Mucosa of rectum (tissue), 2 donors: ENCODE measurements at regions not wholly inside any gene's neighbourhood (a gene's known extent, or its start where the extent isn't known, plus 50 kb on each side); places are given as distances from the start of the nearest gene placed in this dataset.

Source experiments
- H3K27ac ChIP-seq, 2 donors: one replicate each; pipeline ENCODE4 v1.7.0; 2013; ENCODE audit warnings: inconsistent platforms in 2 of 2, low read depth in 2 of 2, low read length in 2 of 2
- H3K27me3 ChIP-seq, 2 donors: one replicate each; pipeline ENCODE4 v1.7.0; 2013; ENCODE audit warnings: low read length in 2 of 2; ENCODE audit not compliant: control insufficient read depth in 2 of 2, insufficient read depth in 2 of 2
- H3K36me3 ChIP-seq, 2 donors: one replicate each; pipeline ENCODE4 v1.7.0; 2013; ENCODE audit warnings: low read length in 2 of 2; ENCODE audit not compliant: control insufficient read depth in 2 of 2, insufficient read depth in 2 of 2
- H3K4me1 ChIP-seq, 2 donors: one replicate each; pipeline ENCODE4 v1.7.0; 2013; ENCODE audit warnings: low read length in 2 of 2, mild to moderate bottlenecking in 1 of 2; ENCODE audit not compliant: control insufficient read depth in 2 of 2, insufficient read depth in 2 of 2
- H3K4me3 ChIP-seq, 2 donors: one replicate each; pipeline ENCODE4 v1.7.0; 2013; ENCODE audit warnings: low read length in 2 of 2
- H3K9ac ChIP-seq, 2 donors: one replicate each; pipeline ENCODE4 v1.7.0; 2013; ENCODE audit warnings: low read length in 2 of 2, low read depth in 1 of 2, mild to moderate bottlenecking in 1 of 2
- H3K9me3 ChIP-seq, 2 donors: one replicate each; pipeline ENCODE4 v1.7.0; 2013; ENCODE audit warnings: low read length in 2 of 2; ENCODE audit not compliant: control insufficient read depth in 2 of 2
- donor health status: healthy.
- donor health status: Normal muscosa, but diverticular disease.

DNA sequence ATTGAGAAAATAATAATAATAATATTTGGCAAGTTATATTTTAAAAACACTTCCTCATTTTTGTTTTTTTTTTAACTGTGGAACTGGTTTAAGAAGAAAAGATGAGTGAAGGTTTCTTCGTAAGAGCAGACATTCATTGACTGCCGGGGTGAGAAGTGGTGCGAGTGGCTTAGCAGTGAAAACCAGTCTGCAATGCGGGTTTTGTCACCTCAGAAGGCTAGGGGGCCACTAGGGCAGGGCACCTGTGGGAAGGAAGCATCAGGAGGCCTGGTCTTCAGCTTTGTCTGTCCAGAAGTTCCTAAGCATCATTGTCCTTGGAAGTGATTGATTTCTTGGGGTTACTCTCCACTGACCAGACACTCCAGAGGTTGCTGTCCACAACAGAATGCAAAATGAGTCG lies 339.2 kb downstream of the ZNF326 start:
- H3K4me3 ChIP-seq: no peak overlapping the region
- no peaks in the 10 kb centered on the region for H3K9me3 ChIP-seq
- no peak overlapping the region for H3K27ac ChIP-seq
- H3K36me3 ChIP-seq: no peaks in the 10 kb centered on the region
- no peaks in the 10 kb centered on the region for H3K27me3 ChIP-seq
- H3K4me1 ChIP-seq: no peaks in the 10 kb centered on the region
- no peak overlapping the region for H3K9ac ChIP-seq

DNA sequence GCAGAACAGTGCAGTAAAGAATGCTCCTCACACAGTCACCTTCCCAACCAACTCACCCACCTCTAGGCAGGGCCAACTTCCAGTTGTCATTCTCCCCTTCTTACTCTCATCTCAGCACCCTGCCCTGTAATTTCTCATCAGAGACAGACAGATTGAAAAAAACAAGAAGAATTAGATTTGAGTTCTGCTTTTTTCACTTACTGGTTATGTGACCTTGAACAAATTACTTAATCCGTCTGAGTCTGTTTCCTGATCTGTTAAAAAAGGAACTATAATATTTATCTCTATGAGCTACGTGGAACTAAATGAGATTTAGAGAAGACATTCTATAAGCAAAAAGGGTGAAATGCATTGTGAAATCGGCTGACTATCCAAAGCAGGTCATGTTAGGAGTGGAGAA lies 330.3 kb downstream of the ZNF326 start:
- no peak overlapping the region for H3K27ac ChIP-seq
- H3K36me3 ChIP-seq: no peaks in the 10 kb centered on the region
- no peaks in the 10 kb centered on the region for H3K27me3 ChIP-seq
- H3K4me3 ChIP-seq: no peak overlapping the region
- no peaks in the 10 kb centered on the region for H3K9me3 ChIP-seq
- no peaks in the 10 kb centered on the region for H3K4me1 ChIP-seq
- H3K9ac ChIP-seq: no peak overlapping the region

DNA sequence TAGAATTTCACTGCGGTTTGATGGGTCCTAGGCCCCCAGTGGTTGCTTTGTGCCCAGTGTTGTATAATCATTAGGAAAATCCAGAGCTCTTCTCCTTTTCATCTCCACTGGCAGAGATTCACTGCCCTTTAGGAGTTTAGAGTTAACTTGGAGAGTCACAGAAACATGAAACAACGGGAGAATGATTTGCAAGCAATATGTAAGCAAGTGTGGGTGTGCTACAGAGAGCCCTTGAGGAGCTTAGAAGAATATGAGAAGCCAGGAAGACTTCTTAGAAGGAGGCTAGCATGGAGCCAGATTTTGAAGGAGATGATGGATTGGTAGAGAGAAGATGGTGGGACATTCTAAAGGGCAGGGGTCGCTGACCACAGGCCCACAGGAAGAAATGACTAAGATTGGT lies 327.3 kb downstream of the ZNF326 start:
- Histone ChIP-seq H3K36me3 (no peaks in the 10 kb centered on the region), H3K27me3 (no peaks in the 10 kb centered on the region), H3K4me1 (no peaks in the 10 kb centered on the region), H3K27ac (no peak overlapping the region), H3K9ac (no peak overlapping the region), H3K4me3 (no peak overlapping the region), H3K9me3 (no peaks in the 10 kb centered on the region)

DNA sequence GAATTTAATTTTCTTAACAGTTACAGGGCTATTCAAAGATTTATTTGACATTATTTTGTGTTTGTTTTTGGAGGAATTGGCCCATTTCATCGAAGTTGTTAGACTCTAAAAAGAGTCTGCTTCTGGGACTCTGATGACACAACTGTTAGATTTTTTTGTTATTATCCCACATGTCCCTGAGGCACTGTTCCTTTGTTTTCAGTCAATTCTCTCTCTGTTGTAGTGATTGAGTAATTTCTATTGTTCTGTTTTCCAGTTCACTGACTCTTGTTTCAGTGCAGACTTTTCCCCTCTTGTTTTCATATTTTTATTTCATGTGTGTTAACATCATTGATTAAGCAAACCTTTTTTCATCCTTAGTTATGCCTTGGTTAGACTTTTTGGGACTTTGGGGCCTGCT lies 325.0 kb downstream of the ZNF326 start:
- Histone ChIP-seq H3K27me3 (no peaks in the 10 kb centered on the region), H3K4me1 (no peaks in the 10 kb centered on the region), H3K36me3 (no peaks in the 10 kb centered on the region), H3K27ac (no peak overlapping the region), H3K9me3 (no peaks in the 10 kb centered on the region), H3K9ac (no peak overlapping the region), H3K4me3 (no peak overlapping the region)

DNA sequence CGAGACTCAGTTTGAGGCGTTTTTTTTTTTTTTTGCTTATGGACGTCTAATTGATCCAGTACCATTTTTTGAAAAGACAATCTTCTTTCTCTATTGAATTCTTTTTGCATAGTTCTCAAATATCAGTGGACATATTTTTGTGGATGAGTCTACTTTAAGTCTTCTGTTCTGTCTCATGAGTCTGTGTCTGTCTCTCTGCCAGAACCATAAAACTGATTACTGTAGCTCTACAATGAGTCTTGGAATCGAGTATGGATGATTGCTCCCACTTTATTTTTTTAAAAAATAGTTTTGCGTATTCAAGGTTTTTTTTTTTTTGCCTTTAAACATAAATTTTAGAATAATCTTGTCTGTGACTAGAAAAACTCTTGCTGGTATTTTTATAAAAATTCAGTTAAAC lies 323.5 kb downstream of the ZNF326 start:
- Histone ChIP-seq H3K4me3 (no peak overlapping the region), H3K9me3 (no peaks in the 10 kb centered on the region), H3K36me3 (no peaks in the 10 kb centered on the region), H3K9ac (no peak overlapping the region), H3K4me1 (no peaks in the 10 kb centered on the region), H3K27me3 (no peaks in the 10 kb centered on the region), H3K27ac (no peak overlapping the region)

DNA sequence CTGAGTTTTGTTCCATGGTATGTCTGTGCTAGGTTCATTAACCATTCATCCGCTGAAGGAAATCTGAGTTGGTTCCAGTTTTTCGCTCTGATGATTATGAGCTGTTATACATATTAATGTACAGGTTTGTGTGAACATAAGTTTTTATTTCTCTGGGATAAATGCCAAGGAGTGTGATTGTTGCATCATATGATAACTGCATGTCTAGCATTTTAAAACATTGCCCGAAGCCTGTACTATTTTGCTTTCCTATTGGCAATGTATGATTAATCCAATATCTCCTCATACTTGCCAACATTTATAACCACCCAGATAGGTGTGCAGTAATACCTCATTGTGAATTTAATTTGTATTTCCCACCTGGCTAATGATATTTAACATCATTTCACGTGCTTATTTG lies 322.7 kb downstream of the ZNF326 start:
- Histone ChIP-seq H3K9ac (no peak overlapping the region), H3K27ac (no peak overlapping the region), H3K36me3 (no peaks in the 10 kb centered on the region), H3K9me3 (no peaks in the 10 kb centered on the region), H3K27me3 (no peaks in the 10 kb centered on the region), H3K4me3 (no peak overlapping the region), H3K4me1 (no peaks in the 10 kb centered on the region)

DNA sequence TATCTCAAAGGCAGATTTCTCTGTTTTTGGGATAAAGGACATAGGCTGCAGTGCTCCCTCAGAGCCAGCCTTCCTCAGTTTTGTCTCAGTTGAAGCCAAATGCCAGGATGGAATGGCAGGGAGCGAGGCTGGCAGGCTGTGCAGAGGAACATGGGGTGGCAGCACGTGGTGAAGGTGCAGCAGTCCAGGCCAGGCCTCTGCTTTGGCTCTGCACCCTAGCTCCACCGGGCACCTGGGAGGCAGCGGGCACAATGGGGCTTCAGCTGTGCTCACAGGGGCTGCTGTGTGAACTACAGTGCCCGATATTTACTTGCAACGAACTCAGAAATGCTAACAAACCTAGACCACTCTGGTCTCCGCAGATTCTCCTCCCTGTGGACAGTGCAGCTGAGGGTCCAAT lies 319.6 kb downstream of the ZNF326 start:
- H3K9ac ChIP-seq: no peak overlapping the region
- no peaks in the 10 kb centered on the region for H3K36me3 ChIP-seq
- no peaks in the 10 kb centered on the region for H3K4me1 ChIP-seq
- no peak overlapping the region for H3K27ac ChIP-seq
- no peaks in the 10 kb centered on the region for H3K9me3 ChIP-seq
- H3K27me3 ChIP-seq: no peaks in the 10 kb centered on the region
- H3K4me3 ChIP-seq: no peak overlapping the region

DNA sequence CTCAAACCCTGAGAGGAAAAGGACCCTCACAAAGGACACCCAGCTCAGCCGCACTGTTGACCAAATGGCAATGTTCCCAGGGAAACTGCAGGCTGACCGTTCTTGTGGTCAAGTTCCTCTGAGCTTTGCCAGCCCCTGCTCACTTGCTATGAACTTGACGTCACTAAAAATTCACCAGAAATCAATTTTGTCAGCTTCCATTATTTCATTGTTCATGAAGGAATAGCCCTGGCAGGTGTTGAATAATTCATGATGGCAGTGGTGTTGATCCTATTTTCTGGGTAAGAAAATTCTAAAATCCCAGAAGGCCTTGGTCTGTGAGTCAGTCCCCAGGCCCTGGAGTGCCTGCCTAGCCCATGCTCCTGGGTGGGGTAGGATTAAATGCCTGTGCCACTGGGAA lies 318.9 kb downstream of the ZNF326 start:
- no peak overlapping the region for H3K9ac ChIP-seq
- H3K9me3 ChIP-seq: no peaks in the 10 kb centered on the region
- no peaks in the 10 kb centered on the region for H3K27me3 ChIP-seq
- H3K4me1 ChIP-seq: no peaks in the 10 kb centered on the region
- H3K27ac ChIP-seq: no peak overlapping the region
- H3K4me3 ChIP-seq: no peak overlapping the region
- no peaks in the 10 kb centered on the region for H3K36me3 ChIP-seq

DNA sequence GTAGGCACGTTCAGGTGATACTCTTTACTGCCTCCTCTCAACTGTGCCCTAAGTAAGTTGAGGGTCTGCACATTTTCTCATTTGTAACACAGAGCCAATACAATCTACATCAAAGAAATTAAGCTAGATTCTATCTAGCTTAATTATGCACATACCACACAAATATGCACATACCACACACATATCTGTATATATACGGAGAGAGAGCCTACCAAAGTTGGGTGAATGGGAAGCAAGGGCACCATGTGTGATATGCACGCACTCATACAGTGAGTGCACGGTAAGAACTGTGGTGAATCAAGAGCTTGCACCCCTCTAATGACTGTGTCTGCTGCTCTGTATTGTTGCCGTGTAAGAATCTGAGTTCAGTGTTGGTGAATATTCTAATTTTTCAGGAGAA lies 314.9 kb downstream of the ZNF326 start:
- Histone ChIP-seq H3K36me3 (no peaks in the 10 kb centered on the region), H3K9me3 (no peaks in the 10 kb centered on the region), H3K27me3 (no peaks in the 10 kb centered on the region), H3K9ac (no peak overlapping the region), H3K4me3 (no peak overlapping the region), H3K27ac (no peak overlapping the region), H3K4me1 (no peaks in the 10 kb centered on the region)

DNA sequence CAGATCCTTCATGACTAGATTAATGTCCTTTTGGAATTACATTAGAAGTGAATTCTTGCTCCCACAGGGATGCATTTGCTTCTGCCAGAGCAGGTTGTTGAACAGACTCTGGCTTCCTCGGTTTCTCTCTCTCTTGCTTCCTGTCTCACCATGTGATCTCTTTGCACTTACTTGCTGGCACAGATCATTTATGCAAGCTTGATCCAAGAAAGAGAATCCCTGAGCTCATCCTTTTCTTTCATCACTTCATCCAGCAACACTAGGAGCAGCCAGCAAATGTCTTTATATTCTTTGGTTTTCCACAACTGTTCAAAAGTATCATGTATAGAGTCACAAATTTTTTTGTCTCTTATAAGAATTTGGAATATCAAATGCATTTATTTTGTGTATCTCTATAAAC lies 313.5 kb downstream of the ZNF326 start:
- H3K4me3 ChIP-seq: no peak overlapping the region

DNA sequence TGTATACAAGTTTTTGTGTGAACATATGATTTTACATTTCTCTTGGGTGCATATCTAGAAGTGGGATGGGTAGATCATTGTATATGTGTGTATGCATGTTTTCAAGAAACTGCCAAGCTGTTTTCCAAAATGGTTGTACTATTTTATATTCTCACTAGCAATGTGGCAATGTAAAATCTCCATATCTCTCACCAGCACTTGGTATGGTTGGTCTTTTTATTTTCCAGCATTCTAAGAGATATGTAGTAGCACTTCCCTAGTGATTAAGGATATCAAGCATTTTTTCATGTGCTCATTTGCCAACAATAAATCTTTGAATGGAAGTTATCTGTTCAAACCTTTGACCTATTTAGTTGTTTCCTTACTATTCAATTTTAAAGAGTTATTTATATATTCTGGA lies 310.7 kb downstream of the ZNF326 start:
- Histone ChIP-seq H3K4me3 (no peak overlapping the region), H3K27ac (no peak overlapping the region), H3K4me1 (no peaks in the 10 kb centered on the region), H3K27me3 (no peaks in the 10 kb centered on the region), H3K9ac (no peak overlapping the region), H3K36me3 (no peaks in the 10 kb centered on the region), H3K9me3 (no peaks in the 10 kb centered on the region)

More for the DNA sequence above, 313.5 kb downstream of the ZNF326 start:
- Histone ChIP-seq H3K9me3 (no peaks in the 10 kb centered on the region), H3K4me1 (no peaks in the 10 kb centered on the region), H3K27me3 (no peaks in the 10 kb centered on the region), H3K36me3 (no peaks in the 10 kb centered on the region), H3K27ac (no peak overlapping the region), H3K9ac (no peak overlapping the region)
